Caco-2 (cell line): ENCODE measurements at regions not wholly inside any gene's neighbourhood (a gene's known extent, or its start where the extent isn't known, plus 50 kb on each side); places are given as distances from the start of the nearest gene placed in this dataset.
A peak's percentile ranks its signal among the peaks of the same experiment; 100 is the strongest.

Experiments
- BruUV-seq: library from RNA; stranded (reverse); fragments of 400-500 nt; replicated peaks from 2 replicates; lab custom pipeline; 2021; lab: Mats Ljungman, UMichigan
- CTCF ChIA-PET: fragments of 300-600 bp; sonication (Branson Sonifier 250); formaldehyde crosslinking; loops from one replicate; lab custom pipeline; 2022; ENCODE audit warnings: antibody characterized with exemption; lab: Charles Lee
- POLR2A ChIA-PET: fragments of 300-600 bp; sonication (Branson Sonifier 250); formaldehyde crosslinking; loops from one replicate; lab custom pipeline; 2022; ENCODE audit warnings: antibody characterized with exemption; lab: Charles Lee
- DNase-seq, 2 experiments: peaks; one replicate each; pipeline versions ENCODE4 v3.0.0 to v3.0.0-alpha.2; 2020 to 2022
- H3K27me3 ChIP-seq: replicated peaks from 2 replicates; pipeline ENCODE4 v1.6.0; 2011; ENCODE audit warnings: low read length; ENCODE audit not compliant: control insufficient read depth, insufficient read depth
- H3K36me3 ChIP-seq: 2 replicates; pipeline ENCODE4 v1.5.1; 2011; ENCODE audit warnings: low read length; ENCODE audit not compliant: control insufficient read depth, insufficient read depth
- H3K4me1 ChIP-seq: fragments of 250-450 bp; sonication (Bioruptor Pico); 2 replicates; pipeline ENCODE4 v1.5.1; 2020; ENCODE audit warnings: mild to moderate bottlenecking
- H3K4me3 ChIP-seq: 2 replicates; pipeline ENCODE4 v1.5.1; 2011; ENCODE audit warnings: low read depth, mild to moderate bottlenecking, control low read depth, low read length
- H3K9me3 ChIP-seq: fragments of 250-450 bp; sonication (Bioruptor Pico); 2 replicates; pipeline ENCODE4 v1.5.1; 2020; ENCODE audit warnings: mild to moderate bottlenecking, moderate library complexity
- H3K27ac Mint-ChIP-seq: one replicate; pipeline ENCODE4 v1.8.0; 2022; ENCODE audit warnings: mixed read lengths; ENCODE audit not compliant: unreplicated experiment
- H3K27me3 Mint-ChIP-seq: one replicate; pipeline ENCODE4 v1.8.0; 2022; ENCODE audit warnings: mixed read lengths; ENCODE audit not compliant: insufficient read depth, unreplicated experiment
- H3K36me3 Mint-ChIP-seq: one replicate; pipeline ENCODE4 v1.8.0; 2022; ENCODE audit warnings: mild to moderate bottlenecking, mixed read lengths; ENCODE audit not compliant: insufficient read depth, unreplicated experiment
- H3K4me1 Mint-ChIP-seq: one replicate; pipeline ENCODE4 v1.8.0; 2022; ENCODE audit warnings: low read depth, mixed read lengths; ENCODE audit not compliant: unreplicated experiment
- H3K4me3 Mint-ChIP-seq: one replicate; pipeline ENCODE4 v1.8.0; 2022; ENCODE audit warnings: mild to moderate bottlenecking, moderate library complexity, mixed read lengths; ENCODE audit not compliant: unreplicated experiment
- H3K9me3 Mint-ChIP-seq: one replicate; pipeline ENCODE4 v1.8.0; 2022; ENCODE audit warnings: mixed read lengths; ENCODE audit not compliant: unreplicated experiment
- CTCF ChIP-seq, 2 experiments: fragments of 200-600 bp in 1 of 2; IDR thresholded peaks; 1 replicate in 1 of 2; 2 replicates in 1 of 2; pipeline versions ENCODE4 v1.5.1 to v1.8.0; 2011 to 2022; ENCODE audit warnings: antibody characterized with exemption in 1 of 2, control low read depth in 1 of 2, inconsistent platforms in 1 of 2, low read depth in 1 of 2, low read length in 1 of 2, mild to moderate bottlenecking in 1 of 2, moderate library complexity in 1 of 2; ENCODE audit not compliant: insufficient read depth in 1 of 2, severe bottlenecking in 1 of 2, unreplicated experiment in 1 of 2
- intact Hi-C: fragments of 100-400 bp; cut with micrococcal nuclease; formaldehyde crosslinking; loops from one replicate; pipeline ENCODE4 v1.10.0; 2022; ENCODE audit not compliant: unreplicated experiment

- Histone ChIP-seq H3K36me3 (no peaks in the 10 kb centered on the region), H3K4me1 (peaks cover 10% of the 10 kb centered on the region; the same call in 1 of the 2 replicates), H3K27me3 (no peaks in the 10 kb centered on the region), H3K9me3 (no peaks in the 10 kb centered on the region), H3K4me3 (no peak overlapping the region)
- Mint-ChIP-seq H3K27me3 (no peaks in the 10 kb centered on the region), H3K27ac (peak overlapping the region; percentile 56), H3K4me1 (peaks cover 17% of the 10 kb centered on the region), H3K9me3 (peaks cover 18% of the 10 kb centered on the region), H3K4me3 (no peak overlapping the region), H3K36me3 (no peaks in the 10 kb centered on the region)
- no TSS peak for BruUV-seq
- CTCF ChIA-PET = no interaction called here
- intact Hi-C loops = no loop called here
- TF ChIP-seq CTCF (IDR thresholded peaks at IDR 0.05; ENCODE audit: insufficient read depth in 1 of 2, low read depth in 1 of 2, low read length in 1 of 2, severe bottlenecking in 1 of 2, unreplicated experiment in 1 of 2) = no peak
- POLR2A ChIA-PET = no interaction called here
- DNase-seq = peak in 1 of 2 experiments; percentile 16
Measured at GRCh38 chr1:219517031-219517430, 95.9 kb downstream of the ZC3H11B start.

- Mint-ChIP-seq H3K27ac (no peak overlapping the region), H3K4me1 (peaks cover 17% of the 10 kb centered on the region), H3K27me3 (no peaks in the 10 kb centered on the region), H3K36me3 (no peaks in the 10 kb centered on the region), H3K9me3 (peaks cover 18% of the 10 kb centered on the region), H3K4me3 (no peak overlapping the region)
- Histone ChIP-seq H3K27me3 (no peaks in the 10 kb centered on the region), H3K4me3 (no peak overlapping the region), H3K9me3 (no peaks in the 10 kb centered on the region), H3K36me3 (no peaks in the 10 kb centered on the region), H3K4me1 (peaks cover 10% of the 10 kb centered on the region; the same call in 1 of the 2 replicates)
- ChIA-PET POLR2A (no interaction called here), CTCF (no interaction called here)
- no peak for TF ChIP-seq CTCF (IDR thresholded peaks at IDR 0.05; ENCODE audit: insufficient read depth in 1 of 2, low read depth in 1 of 2, low read length in 1 of 2, severe bottlenecking in 1 of 2, unreplicated experiment in 1 of 2)
- intact Hi-C loops = no loop called here
- no peak for DNase-seq
- BruUV-seq = no TSS peak
Measured at GRCh38 chr1:219514728-219515127, 98.2 kb downstream of the ZC3H11B start.

GRCh38 chr1:219507437-219507836 lies 105.5 kb downstream of the ZC3H11B start:
- no peak overlapping the region for H3K4me3 ChIP-seq
- Mint-ChIP-seq H3K27me3 (no peaks in the 10 kb centered on the region), H3K27ac (no peak overlapping the region), H3K4me1 (peaks cover 14% of the 10 kb centered on the region), H3K36me3 (no peaks in the 10 kb centered on the region), H3K4me3 (no peak overlapping the region), H3K9me3 (peaks cover 8% of the 10 kb centered on the region)
- intact Hi-C loops = no loop called here
- CTCF ChIA-PET = no interaction called here
- no peaks in the 10 kb centered on the region for H3K27me3 ChIP-seq
- POLR2A ChIA-PET = no interaction called here
- no peak for TF ChIP-seq CTCF (IDR thresholded peaks at IDR 0.05; ENCODE audit: insufficient read depth in 1 of 2, low read depth in 1 of 2, low read length in 1 of 2, severe bottlenecking in 1 of 2, unreplicated experiment in 1 of 2)
- BruUV-seq = no TSS peak
- H3K9me3 ChIP-seq = no peaks in the 10 kb centered on the region
- H3K4me1 ChIP-seq = peaks cover 16% of the 10 kb centered on the region
- no peak for DNase-seq
- H3K36me3 ChIP-seq = no peaks in the 10 kb centered on the region
